ENCODE measurements at regions not wholly inside any gene's neighbourhood (a gene's known extent, or its start where the extent isn't known, plus 50 kb on each side); places are given as distances from the start of the nearest gene placed in this dataset.

- DNase-seq = no peak
These were observed 1177.4 kb upstream of the GBE1 start for GRCh38 chr3:82938821-82939328.

GRCh38 chr3:82927309-82928253, 1166.1 kb upstream of the GBE1 start:
- DNase-seq = no peak

GRCh38 chr3:82891028-82891427, 1129.6 kb upstream of the GBE1 start:
- no peak for DNase-seq

- no peak for DNase-seq
These were observed 1121.6 kb upstream of the GBE1 start for GRCh38 chr3:82883072-82883471.

GRCh38 chr3:82875401-82875800, 1114.0 kb upstream of the GBE1 start:
- no peak for DNase-seq

- DNase-seq = no peak
These were observed 1078.4 kb upstream of the GBE1 start for GRCh38 chr3:82839871-82840270.

GRCh38 chr3:82834098-82834497, 1072.7 kb upstream of the GBE1 start:
- no peak for DNase-seq

- no peak for DNase-seq
These were observed 1063.0 kb upstream of the GBE1 start for GRCh38 chr3:82824491-82824890.

- DNase-seq = no peak
These were observed 1054.6 kb upstream of the GBE1 start for GRCh38 chr3:82816086-82816485.

GRCh38 chr3:82815417-82816058, 1054.1 kb upstream of the GBE1 start:
- DNase-seq = no peak

- no peak for DNase-seq
These were observed 1053.2 kb upstream of the GBE1 start for GRCh38 chr3:82814660-82815059.

GRCh38 chr3:82807781-82808180, 1046.3 kb upstream of the GBE1 start:
- DNase-seq = no peak

- no peak for DNase-seq
These were observed 1041.1 kb upstream of the GBE1 start for GRCh38 chr3:82802501-82802900.

- no peak for DNase-seq
These were observed 1038.8 kb upstream of the GBE1 start for GRCh38 chr3:82800248-82800647.

- no peak for DNase-seq
These were observed 1035.3 kb upstream of the GBE1 start for GRCh38 chr3:82796765-82797164.

- DNase-seq = no peak
These were observed 1029.8 kb upstream of the GBE1 start for GRCh38 chr3:82791241-82791640.

- no peak for DNase-seq
These were observed 1029.1 kb upstream of the GBE1 start for GRCh38 chr3:82790307-82791097.

GRCh38 chr3:82783194-82783593, 1021.7 kb upstream of the GBE1 start:
- DNase-seq = no peak

- no peak for DNase-seq
These were observed 1011.8 kb upstream of the GBE1 start for GRCh38 chr3:82773207-82773606.

- no peak for DNase-seq
These were observed 1003.1 kb upstream of the GBE1 start for GRCh38 chr3:82764521-82764920.

- no peak for DNase-seq
These were observed 1000.4 kb upstream of the GBE1 start for GRCh38 chr3:82761858-82762257.

GRCh38 chr3:82745544-82745943, 984.1 kb upstream of the GBE1 start:
- DNase-seq = no peak

GRCh38 chr3:82743196-82743595, 981.8 kb upstream of the GBE1 start:
- DNase-seq = no peak

All from KG1 (cell line).